ENCODE measurements at regions not wholly inside any gene's neighbourhood (a gene's known extent, or its start where the extent isn't known, plus 50 kb on each side); places are given as distances from the start of the nearest gene placed in this dataset.

GRCh38 chr15:57835119-57835518, 128.6 kb downstream of the POLR2M start:
- ChIA-PET POLR2A (ENCODE audit: partially characterized antibody) (no interaction called here), CTCF (ENCODE audit: partially characterized antibody) (interaction anchor here (1.4 to 1.5 kb wide), 2 partner anchors 26 to 32 kb away, joined by 4 to 8 read pairs; no protein-coding TSS in a partner anchor)
- H3K27ac ChIP-seq (ENCODE audit: low read depth, low read length): no peak overlapping the region
- H2BK12ac ChIP-seq (ENCODE audit: low read depth, low read length): no peak overlapping the region
- no peak overlapping the region for H4K8ac ChIP-seq (ENCODE audit: extremely low read depth, insufficient read depth, low read length)
- peaks cover 2% of the 10 kb centered on the region in 2 experiments; a peak in 1 of 4 replicates for H3K9me3 ChIP-seq (ENCODE audit: insufficient read depth in 2 of 2, low read depth in 1 of 2, low read length in 1 of 2)
- H3K4me3 ChIP-seq (ENCODE audit: extremely low read depth in 1 of 4, insufficient read depth in 2 of 4, low read depth in 3 of 4, low read length in 4 of 4): no peak overlapping the region
- H3K23ac ChIP-seq (ENCODE audit: insufficient read length): no peak overlapping the region
- no peak overlapping the region for H3K14ac ChIP-seq (ENCODE audit: insufficient read length)
- H4K20me1 ChIP-seq (replicated peaks in 1 of 2; ENCODE audit: control insufficient read depth in 1 of 2, insufficient read depth in 2 of 2, low read length in 2 of 2): no peaks in the 10 kb centered on the region
- H3K4me1 ChIP-seq (replicated peaks in 1 of 4; ENCODE audit: control insufficient read depth in 3 of 4, insufficient read depth in 4 of 4, low read length in 3 of 4): no peaks in the 10 kb centered on the region
- no peaks in the 10 kb centered on the region for H3K79me1 ChIP-seq (ENCODE audit: low read depth, low read length)
- no peak overlapping the region for H3K56ac ChIP-seq (replicated peaks; ENCODE audit: insufficient read length, low read depth, low read length)
- no peaks in the 10 kb centered on the region for H3K23me2 ChIP-seq (ENCODE audit: low read depth, low read length)
- H3K36me3 ChIP-seq (ENCODE audit: control insufficient read depth in 2 of 4, insufficient read depth in 4 of 4, low read length in 3 of 4): no peaks in the 10 kb centered on the region
- no peaks in the 10 kb centered on the region for H3K27me3 ChIP-seq (replicated peaks in 1 of 4; ENCODE audit: control insufficient read depth in 3 of 4, extremely low read depth in 1 of 4, insufficient read depth in 3 of 4, low read length in 3 of 4)
- FAIRE-seq: no peak
- H3K9ac ChIP-seq (replicated peaks in 1 of 4; ENCODE audit: extremely low read depth in 1 of 4, low read depth in 3 of 4, low read length in 3 of 4): no peak overlapping the region
- H2BK20ac ChIP-seq (ENCODE audit: low read length): no peak overlapping the region
- no peak overlapping the region for H3K4me2 ChIP-seq (ENCODE audit: insufficient read depth in 1 of 2, low read depth in 2 of 2, low read length in 2 of 2)
- H4K91ac ChIP-seq (replicated peaks; ENCODE audit: insufficient read length, low read length): no peak overlapping the region
- H2BK120ac ChIP-seq (replicated peaks; ENCODE audit: low read depth, low read length): no peak overlapping the region
- H2AFZ ChIP-seq (ENCODE audit: low read length): no peak overlapping the region
- TF ChIP-seq RXRA (IDR thresholded peaks at IDR 0.05; ENCODE audit: insufficient read depth, low read depth, low read length) (no peak), FOSL1 (IDR thresholded peaks at IDR 0.05; ENCODE audit: insufficient read depth, low read depth, low read length) (no peak), KDM1A (IDR thresholded peaks at IDR 0.05; ENCODE audit: borderline replicate concordance, low read length) (no peak), SAP30 (IDR thresholded peaks at IDR 0.05; ENCODE audit: insufficient read depth, insufficient replicate concordance, low read length) (no peak), USF2 (IDR thresholded peaks at IDR 0.05; ENCODE audit: low read length) (no peak), TCF12 (IDR thresholded peaks at IDR 0.05; ENCODE audit: low read depth, low read length) (no peak), SP1 (IDR thresholded peaks at IDR 0.05; ENCODE audit: low read depth, low read length) (no peak), GTF2F1 (IDR thresholded peaks at IDR 0.05; ENCODE audit: borderline replicate concordance, low read depth, low read length) (no peak), POLR2A (IDR thresholded peaks at IDR 0.05; ENCODE audit: control extremely low read depth in 1 of 2, low read depth in 2 of 2, low read length in 2 of 2) (no peak), BACH1 (IDR thresholded peaks at IDR 0.05; ENCODE audit: low read length) (no peak)
- H4K5ac ChIP-seq (ENCODE audit: insufficient read length, low read depth, low read length): no peak overlapping the region
- no peak for DNase-seq (ENCODE audit: low read depth in 1 of 2, low spot score in 2 of 2)
- 92% methylated on average over 3 of the region's 3 CpGs; no CpG with 5 or more reads in 1 of the 2 experiments for WGBS, 2 experiments (ENCODE audit: extremely low coverage in 1 of 2, insufficient coverage in 1 of 2, insufficient read length in 1 of 2, insufficient replicate concordance in 2 of 2, low coverage in 1 of 2, low lambda C conversion rate in 2 of 2, missing lambda C conversion rate in 1 of 2)
- H3K18ac ChIP-seq (ENCODE audit: extremely low read depth, low read length): no peak overlapping the region
- H2BK15ac ChIP-seq (ENCODE audit: low read length): no peak overlapping the region
- H2AK5ac ChIP-seq (ENCODE audit: low read depth, low read length): no peak overlapping the region
- no peaks in the 10 kb centered on the region for H3K79me2 ChIP-seq (ENCODE audit: control insufficient read depth in 1 of 2, insufficient read depth in 2 of 2, low read length in 2 of 2)
- no peak overlapping the region for H3K4ac ChIP-seq (replicated peaks; ENCODE audit: insufficient read length, low read depth, low read length)
- no peak overlapping the region for H2BK5ac ChIP-seq (ENCODE audit: low read depth, low read length)

Data from H1 (cell line).